ENCODE measurements at regions not wholly inside any gene's neighbourhood (a gene's known extent, or its start where the extent isn't known, plus 50 kb on each side); places are given as distances from the start of the nearest gene placed in this dataset.

DNA sequence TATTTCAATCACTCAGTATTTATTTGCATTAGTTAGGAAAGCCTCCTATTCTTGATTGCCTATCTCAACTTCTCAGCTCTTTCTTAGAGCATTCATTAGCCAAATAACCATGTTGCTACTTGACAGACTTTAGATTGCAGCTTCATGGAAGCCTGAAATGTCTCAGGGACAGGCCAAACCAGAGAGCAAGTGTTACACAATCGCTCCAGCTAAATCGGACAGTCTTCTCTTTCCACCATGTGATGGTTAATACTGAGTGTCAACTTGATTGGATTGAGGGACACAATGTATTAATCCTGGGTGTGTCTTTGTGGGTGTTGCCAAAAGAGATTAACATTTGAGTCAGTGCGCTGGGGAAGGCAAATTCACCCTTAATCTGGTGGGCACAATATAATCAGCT is 106.5 kb upstream of the DRD2 start:
- intact Hi-C loops (cut with DNase I), result no loop called here
- no peak for TF ChIP-seq CTCF (IDR thresholded peaks at IDR 0.05; ENCODE audit: borderline replicate concordance, extremely low read depth, insufficient read depth)
- no peak for FAIRE-seq

DNA sequence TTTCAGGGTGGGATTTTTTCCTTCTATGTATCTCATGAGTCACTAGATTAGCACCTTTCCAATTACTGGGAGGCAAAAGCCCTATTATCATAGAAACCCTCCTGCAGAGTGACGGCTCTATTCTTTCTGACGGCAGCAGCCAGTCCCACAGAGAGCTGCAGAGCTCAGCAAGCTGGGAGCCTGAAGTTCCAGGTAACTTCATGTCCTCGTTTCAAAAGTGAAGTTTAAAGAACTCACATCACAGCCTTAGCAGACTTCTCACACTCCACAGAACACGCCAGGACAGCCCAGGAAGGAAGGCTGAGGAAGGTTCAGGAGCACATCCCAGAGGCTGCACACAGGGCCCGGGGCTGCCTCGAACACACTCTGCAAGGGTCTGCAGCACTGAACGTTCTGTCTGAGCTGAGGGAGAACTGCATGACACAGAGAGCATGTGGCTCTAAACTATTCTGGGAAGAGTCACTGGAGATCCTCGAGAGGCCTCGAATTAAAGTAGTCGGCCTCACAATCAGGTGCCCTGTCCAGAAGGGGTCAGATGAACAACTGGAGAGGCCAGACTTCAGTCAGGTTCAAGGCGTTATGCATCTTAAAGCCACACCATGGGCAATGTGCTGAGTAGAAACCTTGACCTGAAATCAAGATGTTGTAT is 104.2 kb upstream of the DRD2 start:
- no peak for TF ChIP-seq CTCF (IDR thresholded peaks at IDR 0.05; ENCODE audit: borderline replicate concordance, extremely low read depth, insufficient read depth)
- no peak overlapping the region for H3K27ac ChIP-seq (ENCODE audit: low read depth in 2 of 2, low read length in 2 of 2)
- intact Hi-C loops (cut with DNase I), result no loop called here
- no peak for FAIRE-seq
- H3K27me3 ChIP-seq (ENCODE audit: control insufficient read depth, insufficient read depth, low read length), result no peaks in the 10 kb centered on the region
- H3K4me3 ChIP-seq (ENCODE audit: low read length in 3 of 3), result no peak overlapping the region
- no peaks in the 10 kb centered on the region for H3K9me3 ChIP-seq (ENCODE audit: control insufficient read depth in 2 of 3, insufficient read depth in 1 of 3, low read length in 3 of 3)
- DNase-seq, result no peak
- no peaks in the 10 kb centered on the region for H3K36me3 ChIP-seq (ENCODE audit: control insufficient read depth in 2 of 3, insufficient read depth in 3 of 3, low read length in 3 of 3)
- no peak overlapping the region for H3K9ac ChIP-seq (ENCODE audit: low read length in 3 of 3)
- no peaks in the 10 kb centered on the region for H3K4me1 ChIP-seq (ENCODE audit: control insufficient read depth in 2 of 3, insufficient read depth in 2 of 3, low read depth in 1 of 3, low read length in 3 of 3)

More for the DNA sequence above, 106.5 kb upstream of the DRD2 start:
- Histone ChIP-seq H3K27ac (ENCODE audit: low read depth in 2 of 2, low read length in 2 of 2) (no peak overlapping the region), H3K4me1 (ENCODE audit: control insufficient read depth in 2 of 3, insufficient read depth in 2 of 3, low read depth in 1 of 3, low read length in 3 of 3) (no peaks in the 10 kb centered on the region), H3K27me3 (ENCODE audit: control insufficient read depth, insufficient read depth, low read length) (no peaks in the 10 kb centered on the region), H3K4me3 (ENCODE audit: low read length in 3 of 3) (no peak overlapping the region), H3K9ac (ENCODE audit: low read length in 3 of 3) (no peak overlapping the region), H3K36me3 (ENCODE audit: control insufficient read depth in 2 of 3, insufficient read depth in 3 of 3, low read length in 3 of 3) (no peaks in the 10 kb centered on the region), H3K9me3 (ENCODE audit: control insufficient read depth in 2 of 3, insufficient read depth in 1 of 3, low read length in 3 of 3) (no peaks in the 10 kb centered on the region)
- no peak for DNase-seq

- H3K27ac ChIP-seq (ENCODE audit: low read depth in 2 of 2, low read length in 2 of 2), result no peak overlapping the region
- no peak for TF ChIP-seq CTCF (IDR thresholded peaks at IDR 0.05; ENCODE audit: borderline replicate concordance, extremely low read depth, insufficient read depth)
- no peaks in the 10 kb centered on the region for H3K4me1 ChIP-seq (ENCODE audit: control insufficient read depth in 2 of 3, insufficient read depth in 2 of 3, low read depth in 1 of 3, low read length in 3 of 3)
- FAIRE-seq (no peak), DNase-seq (no peak)
- H3K4me3 ChIP-seq (ENCODE audit: low read length in 3 of 3), result no peak overlapping the region
- no peaks in the 10 kb centered on the region for H3K9me3 ChIP-seq (ENCODE audit: control insufficient read depth in 2 of 3, insufficient read depth in 1 of 3, low read length in 3 of 3)
- H3K36me3 ChIP-seq (ENCODE audit: control insufficient read depth in 2 of 3, insufficient read depth in 3 of 3, low read length in 3 of 3), result no peaks in the 10 kb centered on the region
- intact Hi-C loops (cut with DNase I), result no loop called here
- H3K27me3 ChIP-seq (ENCODE audit: control insufficient read depth, insufficient read depth, low read length), result no peaks in the 10 kb centered on the region
- H3K9ac ChIP-seq (ENCODE audit: low read length in 3 of 3), result no peak overlapping the region
Measured at GRCh38 chr11:113578715-113579250, 103.6 kb upstream of the DRD2 start.

DNA sequence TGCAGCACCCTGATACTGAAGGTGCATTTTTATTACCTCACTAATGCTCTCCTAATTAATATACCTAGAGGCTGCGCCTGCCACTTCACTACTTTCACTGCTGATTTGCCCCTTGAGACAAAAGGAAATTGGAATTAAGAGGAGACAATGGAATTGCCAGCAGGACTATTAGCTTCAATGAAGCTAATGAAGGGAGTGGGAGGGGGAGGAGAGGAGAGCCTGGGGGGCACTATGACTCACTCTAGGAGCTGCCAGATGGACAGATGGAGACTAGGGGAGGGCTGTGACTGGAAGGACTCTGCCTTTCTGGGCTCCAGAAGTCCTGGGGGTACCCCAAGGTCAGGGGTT is 102.8 kb upstream of the DRD2 start:
- Histone ChIP-seq H3K27ac (ENCODE audit: low read depth in 2 of 2, low read length in 2 of 2) (no peak overlapping the region), H3K4me3 (ENCODE audit: low read length in 3 of 3) (no peak overlapping the region), H3K9ac (ENCODE audit: low read length in 3 of 3) (no peak overlapping the region), H3K9me3 (ENCODE audit: control insufficient read depth in 2 of 3, insufficient read depth in 1 of 3, low read length in 3 of 3) (no peaks in the 10 kb centered on the region), H3K4me1 (ENCODE audit: control insufficient read depth in 2 of 3, insufficient read depth in 2 of 3, low read depth in 1 of 3, low read length in 3 of 3) (no peaks in the 10 kb centered on the region), H3K36me3 (ENCODE audit: control insufficient read depth in 2 of 3, insufficient read depth in 3 of 3, low read length in 3 of 3) (no peaks in the 10 kb centered on the region), H3K27me3 (ENCODE audit: control insufficient read depth, insufficient read depth, low read length) (no peaks in the 10 kb centered on the region)
- intact Hi-C loops (cut with DNase I), result no loop called here
- FAIRE-seq, result no peak
- no peak for DNase-seq
- TF ChIP-seq CTCF (IDR thresholded peaks at IDR 0.05; ENCODE audit: borderline replicate concordance, extremely low read depth, insufficient read depth), result no peak

Data from kidney (tissue), 13 donors.